ENCODE measurements at regions not wholly inside any gene's neighbourhood (a gene's known extent, or its start where the extent isn't known, plus 50 kb on each side); places are given as distances from the start of the nearest gene placed in this dataset.

DNA sequence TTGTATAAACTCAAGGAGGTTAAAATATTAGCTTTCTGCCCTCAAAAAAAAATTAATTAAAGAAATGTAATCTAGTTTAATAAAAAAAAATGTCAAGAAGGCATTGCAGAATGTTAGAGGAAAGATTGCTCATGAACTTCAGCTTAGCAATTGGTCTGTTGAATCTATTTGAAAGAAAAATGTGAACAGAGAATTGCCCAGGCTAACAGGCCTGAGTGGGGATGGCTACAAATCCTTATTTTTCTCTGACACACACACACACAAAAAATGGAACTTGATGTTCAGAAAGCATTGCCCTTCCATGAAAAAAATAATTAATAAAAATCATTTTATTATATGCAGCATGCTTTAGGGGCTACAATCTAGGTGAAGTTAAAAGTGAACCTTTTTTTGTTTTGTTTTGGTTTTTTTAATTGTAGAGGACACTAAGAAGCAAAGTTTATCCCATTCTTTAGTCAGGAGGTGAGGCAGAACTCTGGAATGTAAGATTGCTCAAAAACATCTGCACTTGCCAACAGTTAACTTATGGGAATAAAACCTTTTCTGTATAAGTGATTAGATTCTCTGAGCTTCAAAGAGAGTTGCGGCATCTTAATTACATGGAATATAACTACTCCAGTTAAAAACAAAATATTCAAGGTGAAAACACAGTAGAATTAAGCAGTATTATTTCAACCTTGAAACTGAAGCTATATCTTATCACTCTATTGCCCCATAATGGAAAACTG lies 658.5 kb upstream of the ADGRL2 start:
- no TSS peak for BruUV-seq (replicated peaks)
- no peaks in the 10 kb centered on the region for H3K4me1 ChIP-seq
- Mint-ChIP-seq H3K4me3 (ENCODE audit: unreplicated experiment) (no peak overlapping the region), H3K36me3 (ENCODE audit: insufficient read depth, unreplicated experiment) (no peaks in the 10 kb centered on the region), H3K4me1 (ENCODE audit: low read depth, unreplicated experiment) (no peaks in the 10 kb centered on the region), H3K27ac (ENCODE audit: unreplicated experiment) (no peak overlapping the region), H3K9me3 (ENCODE audit: unreplicated experiment) (no peaks in the 10 kb centered on the region), H3K27me3 (ENCODE audit: insufficient read depth, unreplicated experiment) (peaks cover 2% of the 10 kb centered on the region)
- ChIA-PET CTCF (no interaction called here), POLR2A (no interaction called here)
- H3K9me3 ChIP-seq = no peaks in the 10 kb centered on the region
- DNase-seq = no peak
- H3K36me3 ChIP-seq (ENCODE audit: control insufficient read depth, insufficient read depth, low read length) = no peaks in the 10 kb centered on the region
- no peak overlapping the region for H3K4me3 ChIP-seq (ENCODE audit: low read depth, low read length)
- intact Hi-C loops (cut with micrococcal nuclease; ENCODE audit: unreplicated experiment) = no loop called here
- H3K27me3 ChIP-seq (replicated peaks; ENCODE audit: control insufficient read depth, insufficient read depth, low read length) = no peaks in the 10 kb centered on the region
- TF ChIP-seq, protein P1, sequence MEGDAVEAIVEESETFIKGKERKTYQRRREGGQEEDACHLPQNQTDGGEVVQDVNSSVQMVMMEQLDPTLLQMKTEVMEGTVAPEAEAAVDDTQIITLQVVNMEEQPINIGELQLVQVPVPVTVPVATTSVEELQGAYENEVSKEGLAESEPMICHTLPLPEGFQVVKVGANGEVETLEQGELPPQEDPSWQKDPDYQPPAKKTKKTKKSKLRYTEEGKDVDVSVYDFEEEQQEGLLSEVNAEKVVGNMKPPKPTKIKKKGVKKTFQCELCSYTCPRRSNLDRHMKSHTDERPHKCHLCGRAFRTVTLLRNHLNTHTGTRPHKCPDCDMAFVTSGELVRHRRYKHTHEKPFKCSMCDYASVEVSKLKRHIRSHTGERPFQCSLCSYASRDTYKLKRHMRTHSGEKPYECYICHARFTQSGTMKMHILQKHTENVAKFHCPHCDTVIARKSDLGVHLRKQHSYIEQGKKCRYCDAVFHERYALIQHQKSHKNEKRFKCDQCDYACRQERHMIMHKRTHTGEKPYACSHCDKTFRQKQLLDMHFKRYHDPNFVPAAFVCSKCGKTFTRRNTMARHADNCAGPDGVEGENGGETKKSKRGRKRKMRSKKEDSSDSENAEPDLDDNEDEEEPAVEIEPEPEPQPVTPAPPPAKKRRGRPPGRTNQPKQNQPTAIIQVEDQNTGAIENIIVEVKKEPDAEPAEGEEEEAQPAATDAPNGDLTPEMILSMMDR (IDR thresholded peaks at IDR 0.05; ENCODE audit: insufficient read depth in 1 of 2, low read depth in 1 of 2, low read length in 1 of 2, severe bottlenecking in 1 of 2, unreplicated experiment in 1 of 2) = no peak

DNA sequence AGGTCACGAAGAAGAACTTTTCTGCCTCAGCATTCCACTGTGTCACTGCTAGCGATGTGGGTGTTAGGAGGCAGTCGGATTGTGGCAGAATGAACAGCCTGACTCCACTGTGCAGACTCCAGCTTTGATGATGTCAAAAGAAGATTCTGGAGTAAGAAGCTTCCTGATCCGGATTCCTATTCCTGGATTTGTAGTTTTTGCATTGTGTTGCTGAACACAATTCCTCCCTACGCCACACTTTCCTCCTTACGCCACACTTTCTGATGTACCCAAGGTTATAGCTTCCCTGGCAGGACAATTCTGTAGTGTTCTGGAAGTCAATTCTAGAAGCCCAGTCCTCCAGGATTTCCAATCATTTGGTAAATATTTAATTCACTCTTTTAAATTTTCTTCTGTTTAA lies 665.2 kb upstream of the ADGRL2 start:
- Mint-ChIP-seq H3K4me1 (ENCODE audit: low read depth, unreplicated experiment) (no peaks in the 10 kb centered on the region), H3K36me3 (ENCODE audit: insufficient read depth, unreplicated experiment) (no peaks in the 10 kb centered on the region), H3K4me3 (ENCODE audit: unreplicated experiment) (no peak overlapping the region), H3K27ac (ENCODE audit: unreplicated experiment) (no peak overlapping the region), H3K27me3 (ENCODE audit: insufficient read depth, unreplicated experiment) (no peaks in the 10 kb centered on the region), H3K9me3 (ENCODE audit: unreplicated experiment) (no peaks in the 10 kb centered on the region)
- TF ChIP-seq, protein P1 (IDR thresholded peaks at IDR 0.05; ENCODE audit: insufficient read depth in 1 of 2, low read depth in 1 of 2, low read length in 1 of 2, severe bottlenecking in 1 of 2, unreplicated experiment in 1 of 2) = no peak
- no peaks in the 10 kb centered on the region for H3K4me1 ChIP-seq
- no peaks in the 10 kb centered on the region for H3K9me3 ChIP-seq
- no peaks in the 10 kb centered on the region for H3K36me3 ChIP-seq (ENCODE audit: control insufficient read depth, insufficient read depth, low read length)
- intact Hi-C loops (cut with micrococcal nuclease; ENCODE audit: unreplicated experiment) = no loop called here
- no peak for DNase-seq
- POLR2A ChIA-PET = no interaction called here
- no peaks in the 10 kb centered on the region for H3K27me3 ChIP-seq (replicated peaks; ENCODE audit: control insufficient read depth, insufficient read depth, low read length)
- CTCF ChIA-PET = no interaction called here
- no peak overlapping the region for H3K4me3 ChIP-seq (ENCODE audit: low read depth, low read length)
- no TSS peak for BruUV-seq (replicated peaks)

- H3K4me3 ChIP-seq (ENCODE audit: low read depth, low read length) = no peak overlapping the region
- no peaks in the 10 kb centered on the region for H3K36me3 Mint-ChIP-seq (ENCODE audit: insufficient read depth, unreplicated experiment)
- no peaks in the 10 kb centered on the region for H3K9me3 Mint-ChIP-seq (ENCODE audit: unreplicated experiment)
- DNase-seq = no peak
- H3K36me3 ChIP-seq (ENCODE audit: control insufficient read depth, insufficient read depth, low read length) = no peaks in the 10 kb centered on the region
- H3K27me3 ChIP-seq (replicated peaks; ENCODE audit: control insufficient read depth, insufficient read depth, low read length) = no peaks in the 10 kb centered on the region
- H3K27ac Mint-ChIP-seq (ENCODE audit: unreplicated experiment) = no peak overlapping the region
- CTCF ChIA-PET = no interaction called here
- H3K9me3 ChIP-seq = no peaks in the 10 kb centered on the region
- no peaks in the 10 kb centered on the region for H3K27me3 Mint-ChIP-seq (ENCODE audit: insufficient read depth, unreplicated experiment)
- TF ChIP-seq, protein P1 (IDR thresholded peaks at IDR 0.05; ENCODE audit: insufficient read depth in 1 of 2, low read depth in 1 of 2, low read length in 1 of 2, severe bottlenecking in 1 of 2, unreplicated experiment in 1 of 2) = no peak
- no peaks in the 10 kb centered on the region for H3K4me1 ChIP-seq
- no peak overlapping the region for H3K4me3 Mint-ChIP-seq (ENCODE audit: unreplicated experiment)
- POLR2A ChIA-PET = no interaction called here
- no peaks in the 10 kb centered on the region for H3K4me1 Mint-ChIP-seq (ENCODE audit: low read depth, unreplicated experiment)
- BruUV-seq (replicated peaks) = no TSS peak
- intact Hi-C loops (cut with micrococcal nuclease; ENCODE audit: unreplicated experiment) = no loop called here
Measured at GRCh38 chr1:81129776-81130175, 671.0 kb upstream of the ADGRL2 start.

Measured in Caco-2 (cell line).